ENCODE measurements at regions not wholly inside any gene's neighbourhood (a gene's known extent, or its start where the extent isn't known, plus 50 kb on each side); places are given as distances from the start of the nearest gene placed in this dataset.
"Not testable (repeated sequence)": the region's sequence is repeated elsewhere in the genome, so short reads cannot be mapped to it uniquely, and the experiment has no call there.

DNA sequence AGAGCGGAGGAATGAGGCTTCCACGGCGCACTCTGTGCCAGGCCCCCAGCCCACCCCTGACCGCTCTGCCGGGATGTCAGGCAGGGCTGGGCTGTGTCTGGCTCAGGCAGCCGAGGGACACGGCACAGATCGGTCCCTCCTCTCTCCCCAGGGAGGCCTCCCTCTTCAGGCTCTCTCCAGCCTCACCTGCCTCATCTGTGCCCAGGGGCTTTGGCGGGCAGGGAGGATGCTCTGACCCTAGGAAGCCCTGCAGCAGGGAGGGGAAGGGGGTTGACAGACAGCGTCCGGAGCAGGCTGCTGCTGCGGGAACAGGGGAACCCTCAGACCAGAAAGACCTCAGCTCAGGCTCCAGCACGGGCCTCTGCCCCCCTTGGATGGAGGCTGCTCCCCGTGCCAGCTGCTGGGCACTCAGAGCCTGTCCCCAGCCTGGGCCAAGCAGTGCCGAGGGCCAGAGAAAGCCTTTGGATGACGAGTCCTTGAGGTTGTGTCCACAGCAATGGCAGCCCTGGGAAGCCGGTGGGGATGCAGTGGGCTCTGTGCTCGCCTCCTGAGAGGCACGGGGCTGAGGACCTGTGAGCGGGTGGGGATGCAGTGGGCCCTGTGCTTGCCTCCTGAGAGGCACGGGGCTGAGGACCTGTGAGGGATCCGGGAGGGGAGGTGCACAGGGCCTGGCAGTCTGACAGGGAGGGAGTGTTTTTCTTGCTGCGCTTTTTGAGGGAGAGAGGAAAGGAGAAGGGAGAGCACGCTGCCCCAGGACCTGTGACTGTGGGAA lies 66.9 kb downstream of the FOXL3 start:
- DNase-seq = peak in 1 of 3 experiments; percentile 13

DNA sequence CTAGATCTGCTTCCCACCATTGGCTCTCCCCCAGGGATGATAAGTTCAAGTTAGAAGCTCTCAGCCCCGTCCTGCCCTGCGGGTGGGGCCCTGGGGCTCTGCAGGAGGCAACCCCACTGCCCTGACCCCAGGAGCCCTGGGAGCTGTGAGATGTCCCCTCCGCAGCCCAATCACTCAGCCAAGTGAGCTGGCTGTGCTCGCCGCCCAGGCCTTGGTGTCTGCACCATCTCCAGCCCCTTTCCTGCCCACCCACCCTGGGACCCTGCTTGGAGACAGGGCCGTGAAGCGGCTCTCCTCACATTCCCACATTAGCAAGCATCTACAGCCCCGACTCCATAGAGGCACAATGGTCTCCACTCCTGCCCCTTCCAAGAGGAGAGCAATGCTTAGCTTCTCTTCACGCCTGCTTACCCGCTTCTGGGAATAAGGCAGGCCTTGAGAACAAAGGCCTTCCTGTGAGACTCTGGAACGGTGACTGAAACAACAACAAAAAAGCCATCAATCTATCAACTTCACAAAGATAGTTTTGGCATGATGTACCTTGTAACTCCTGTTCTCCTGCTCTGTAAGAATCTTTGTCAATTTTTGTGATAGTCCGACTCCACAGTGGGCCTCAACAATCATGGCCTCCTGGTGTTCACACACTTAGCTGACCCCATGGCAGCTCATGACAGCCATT lies 67.7 kb downstream of the FOXL3 start:
- no peak for DNase-seq

DNA sequence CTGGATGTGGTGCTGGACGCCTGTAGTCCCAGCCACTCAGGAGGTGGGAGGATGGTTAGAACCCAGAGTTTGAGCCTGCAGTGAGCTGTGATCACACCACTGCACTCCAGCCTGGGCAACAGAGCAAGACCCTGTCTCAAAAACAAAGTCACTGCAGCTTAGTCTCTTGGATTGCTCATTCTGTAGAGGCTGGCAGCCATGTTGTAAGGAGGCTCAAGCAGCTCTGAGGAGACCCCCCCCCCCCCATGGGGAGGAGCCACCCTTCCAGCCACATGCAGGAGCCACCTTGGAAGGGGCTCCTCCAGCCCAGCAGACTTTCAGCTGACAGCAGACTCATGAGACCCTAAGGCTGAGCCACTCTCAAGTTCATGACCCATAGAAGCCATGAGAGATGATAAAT lies 68.4 kb downstream of the FOXL3 start:
- no peak for DNase-seq

GRCh38 chr7:359226-359765 lies 69.3 kb downstream of the FOXL3 start:
- DNase-seq = no peak

DNA sequence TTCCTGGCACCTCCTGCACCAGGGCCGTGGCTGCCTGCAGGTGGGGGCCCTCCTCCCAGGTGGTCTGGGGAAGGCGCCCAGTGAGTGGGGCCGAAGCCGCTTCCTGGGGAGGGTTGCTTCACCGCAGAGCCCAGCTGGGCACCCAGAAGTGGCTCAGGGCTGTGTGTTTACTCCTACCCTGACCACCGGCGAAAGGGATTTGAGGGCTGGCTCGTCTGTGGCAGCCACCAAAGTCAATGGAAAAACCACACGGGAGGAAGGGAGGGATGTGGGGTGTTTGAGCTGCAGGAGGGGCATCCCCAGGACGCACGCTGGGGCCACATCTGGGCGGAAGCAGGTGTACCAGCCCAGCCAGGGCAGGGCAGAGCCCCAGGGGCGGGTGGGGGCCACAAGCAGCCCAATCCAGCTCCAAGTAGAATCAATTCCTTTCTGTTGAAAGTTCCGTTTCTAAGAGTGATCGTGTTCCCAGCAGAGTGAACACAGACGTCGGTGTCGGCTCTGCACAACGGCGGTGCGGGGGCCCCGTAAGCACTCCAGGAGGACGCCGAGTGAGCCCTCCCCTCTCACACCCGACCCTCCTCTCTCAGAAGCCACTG lies 69.9 kb downstream of the FOXL3 start:
- no peak for DNase-seq

GRCh38 chr7:360454-361100 lies 70.6 kb downstream of the FOXL3 start:
- no peak for DNase-seq

GRCh38 chr7:361182-361581 lies 71.2 kb downstream of the FOXL3 start:
- not testable (repeated sequence) for DNase-seq

- no peak for DNase-seq
Measured at GRCh38 chr7:361680-362401, 71.9 kb downstream of the FOXL3 start.

GRCh38 chr7:362402-363096 lies 72.6 kb downstream of the FOXL3 start:
- no peak for DNase-seq

- DNase-seq = no peak
Measured at GRCh38 chr7:363626-364025, 73.7 kb downstream of the FOXL3 start.

GRCh38 chr7:364536-364935 lies 74.6 kb downstream of the FOXL3 start:
- DNase-seq = no peak

GRCh38 chr7:365593-365992 lies 75.6 kb downstream of the FOXL3 start:
- DNase-seq = no peak

DNA sequence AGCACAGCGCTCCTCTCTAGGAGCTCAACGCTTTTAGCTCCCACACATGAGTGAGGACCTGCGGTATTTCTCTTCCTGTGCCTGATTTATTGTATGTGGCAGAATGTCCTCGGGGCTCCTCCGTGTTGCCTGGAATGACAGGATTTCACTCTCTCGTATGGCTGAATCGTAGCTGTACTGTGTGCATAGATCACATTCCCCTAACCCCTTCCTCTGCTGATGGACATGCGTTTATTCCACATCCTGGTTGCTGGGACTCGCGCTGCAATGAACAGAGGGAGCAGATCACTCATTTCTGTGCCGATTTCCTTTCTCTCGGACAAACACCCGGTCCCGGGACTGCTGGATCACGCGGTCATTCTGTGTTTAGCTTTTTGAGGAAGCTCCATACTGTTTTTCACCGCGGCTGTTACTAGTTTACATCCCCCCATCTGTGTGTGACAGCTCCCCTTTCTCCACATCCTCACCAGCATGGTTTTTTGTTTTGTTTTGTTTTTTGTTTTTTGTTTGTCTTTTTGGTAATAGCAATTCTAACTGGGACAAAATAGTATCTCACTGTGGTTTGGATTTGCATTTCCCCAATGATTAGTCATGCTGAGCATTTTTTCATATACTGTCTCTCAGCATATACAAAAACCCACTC lies 76.3 kb downstream of the FOXL3 start:
- no peak for DNase-seq

DNA sequence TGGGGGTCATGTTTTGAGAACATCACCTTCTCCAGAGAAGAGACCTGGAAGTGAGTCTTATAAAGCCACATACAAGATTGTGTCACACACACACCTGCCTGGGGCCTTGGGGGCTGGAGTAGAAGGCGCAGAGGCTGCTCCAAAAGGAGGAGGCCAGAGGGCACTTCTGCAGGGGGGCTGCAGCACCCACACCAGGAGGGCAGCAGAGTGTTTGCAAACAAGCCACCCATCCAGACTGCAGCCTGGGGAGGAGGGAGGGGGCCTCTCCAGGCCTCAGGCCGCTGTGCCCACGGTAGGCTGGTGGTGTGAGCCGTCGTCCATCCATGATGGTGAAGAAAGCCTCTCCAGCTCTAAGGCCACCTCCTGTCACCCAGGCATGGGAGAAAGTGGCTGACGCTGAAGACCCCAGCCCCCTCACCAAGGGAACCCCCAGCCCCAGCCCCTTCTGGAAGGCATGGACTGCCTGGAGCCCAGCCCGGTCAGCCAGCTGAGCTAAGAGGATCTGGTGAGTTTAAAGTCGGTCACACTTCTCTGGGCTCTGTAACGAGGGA lies 77.5 kb downstream of the FOXL3 start:
- DNase-seq = no peak

DNA sequence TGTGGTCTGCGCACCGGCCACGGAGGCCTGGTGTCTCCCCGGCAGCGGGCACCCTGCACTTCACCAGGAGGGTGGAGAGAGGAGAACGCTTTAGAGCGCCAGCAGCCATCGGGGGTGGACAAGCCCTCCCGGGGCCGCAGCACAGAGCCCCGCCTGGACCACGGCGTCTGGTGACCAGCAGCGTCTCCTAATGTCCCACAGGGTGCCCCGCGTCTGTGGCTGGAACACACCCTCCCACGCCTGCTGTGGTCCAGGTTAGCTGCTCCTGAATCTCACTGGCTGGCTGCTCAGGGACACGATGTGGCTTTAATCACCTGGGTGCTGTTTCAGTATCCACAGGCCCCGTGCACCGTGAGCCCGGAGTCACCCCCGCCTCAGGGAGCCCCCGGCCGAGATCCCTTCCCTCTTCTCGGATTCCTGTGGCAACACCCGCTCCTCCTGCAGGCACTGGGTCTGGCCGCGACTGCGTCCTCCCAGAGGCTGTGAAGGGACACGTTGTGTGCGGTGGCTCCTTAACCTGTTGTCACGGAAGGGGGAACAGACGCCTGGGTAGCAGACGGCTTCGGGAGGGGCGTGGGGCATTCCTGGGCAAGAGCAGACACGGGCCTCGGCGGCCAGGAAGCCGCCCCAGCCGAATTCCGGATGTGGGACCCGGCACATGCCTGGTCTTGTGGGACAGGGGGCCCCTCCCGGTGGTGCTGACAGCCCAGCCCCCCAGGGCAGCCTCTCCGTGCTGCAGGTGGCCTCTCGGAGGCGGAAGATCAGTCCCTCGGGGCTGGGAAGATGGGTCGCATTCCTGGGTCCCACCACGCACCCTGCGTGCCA lies 78.9 kb downstream of the FOXL3 start:
- no peak for DNase-seq

- no peak for DNase-seq
Measured at GRCh38 chr7:369476-370258, 79.7 kb downstream of the FOXL3 start.

DNA sequence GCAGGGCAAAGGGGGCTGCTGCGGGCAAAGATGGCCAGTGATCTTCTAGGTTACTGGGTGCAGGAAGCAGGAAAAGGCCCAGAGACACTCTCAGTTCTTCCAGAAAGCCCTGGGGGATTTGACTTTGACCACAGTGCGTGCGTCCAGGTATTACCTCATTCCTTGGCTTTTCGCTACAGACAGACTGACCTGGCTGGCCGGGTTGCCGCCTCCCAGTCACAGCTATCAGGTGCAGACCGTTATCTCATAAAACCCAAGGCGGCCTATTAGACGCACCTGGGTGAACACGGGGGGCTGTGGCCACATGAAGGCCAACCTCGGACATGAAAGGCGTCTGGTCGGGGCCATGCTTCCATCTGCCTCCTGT lies 80.3 kb downstream of the FOXL3 start:
- DNase-seq = no peak

DNA sequence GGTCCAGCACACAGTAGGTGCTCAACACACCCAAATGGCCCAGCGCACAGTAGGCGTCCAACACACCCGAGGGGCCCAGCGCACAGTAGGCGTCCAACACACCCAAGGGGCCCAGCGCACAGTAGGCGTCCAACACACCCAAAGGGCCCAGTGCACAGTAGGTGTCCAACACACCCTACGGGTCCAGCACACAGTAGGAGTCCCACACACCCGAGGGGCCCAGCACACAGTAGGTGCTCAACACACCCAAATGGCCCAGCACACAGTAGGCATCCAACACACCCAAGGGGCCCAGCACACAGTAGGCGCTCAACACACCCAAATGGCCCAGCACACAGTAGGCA lies 80.8 kb downstream of the FOXL3 start:
- no peak for DNase-seq

GRCh38 chr7:371119-371778 lies 81.3 kb downstream of the FOXL3 start:
- peak in 1 of 3 experiments; percentile 15 for DNase-seq

Data from NCI-H1417 (cell line).